DOHH2 (cell line): ENCODE measurements at regions not wholly inside any gene's neighbourhood (a gene's known extent, or its start where the extent isn't known, plus 50 kb on each side); places are given as distances from the start of the nearest gene placed in this dataset.

Experiments used
- CTCF ChIP-seq: fragments of 200-600 bp; sonication (generic); IDR thresholded peaks from one replicate; pipeline ENCODE4 v1.5.1; 2014; ENCODE audit warnings: antibody characterized with exemption, mild to moderate bottlenecking, low read depth, low read length; ENCODE audit not compliant: poor library complexity, severe bottlenecking
- EZH2phosphoT487 ChIP-seq: fragments of 200-600 bp; sonication (generic); IDR thresholded peaks from 2 replicates; pipeline ENCODE4 v1.6.1; 2017; ENCODE audit warnings: borderline replicate concordance, mild to moderate bottlenecking, antibody characterized with exemption, low read length, moderate library complexity, mixed read lengths

GRCh38 chr3:127123533-127123932 lies 69.4 kb upstream of the PRR23E start:
- TF ChIP-seq CTCF (no peak), EZH2phosphoT487 (no peak)
